T47D (cell line): ENCODE measurements at regions not wholly inside any gene's neighbourhood (a gene's known extent, or its start where the extent isn't known, plus 50 kb on each side); places are given as distances from the start of the nearest gene placed in this dataset.
"Not testable (repeated sequence)": the region's sequence is repeated elsewhere in the genome, so short reads cannot be mapped to it uniquely, and the experiment has no call there.

Source experiments
- DNase-seq, 2 experiments: peaks; one replicate each; pipeline versions ENCODE4 v3.0.0 to v3.0.0-alpha.2; 2011 to 2012; ENCODE audit warnings: low read depth in 1 of 2, low spot score in 1 of 2
- JUND ChIP-seq: IDR thresholded peaks from 2 replicates; pipeline ENCODE4 v1.6.1; 2012; ENCODE audit warnings: low read depth
- in situ Hi-C: cut with HindIII; loops from 2 replicates; pipeline ENCODE4 v1.10.0; 2016; ENCODE audit warnings: low sequenced_read_pairs, low pct_unique_long_range_greater_than_20kb

DNA sequence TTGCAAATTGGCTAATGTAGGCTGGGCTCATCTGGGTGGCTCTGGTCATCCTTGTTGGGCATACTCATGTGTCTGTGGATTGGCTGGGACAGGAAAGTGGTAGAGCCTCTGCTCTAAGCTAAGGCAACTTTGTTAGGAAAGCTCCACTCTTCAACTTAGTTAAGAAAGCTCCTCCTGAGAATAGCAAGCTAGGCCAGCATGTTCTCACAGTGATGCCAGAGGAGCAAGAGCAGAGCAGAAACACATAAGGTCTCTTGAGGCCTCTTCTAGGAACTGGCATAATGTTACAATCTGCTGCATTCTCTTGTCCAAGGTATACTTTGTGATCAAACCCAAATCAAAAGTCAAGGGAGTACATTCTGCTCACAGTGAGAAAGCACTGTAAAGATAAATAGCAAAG lies 158.6 kb upstream of the RORA start:
- DNase-seq, result no peak
- TF ChIP-seq JUND, result no peak
- in situ Hi-C loops, result no loop called here

DNA sequence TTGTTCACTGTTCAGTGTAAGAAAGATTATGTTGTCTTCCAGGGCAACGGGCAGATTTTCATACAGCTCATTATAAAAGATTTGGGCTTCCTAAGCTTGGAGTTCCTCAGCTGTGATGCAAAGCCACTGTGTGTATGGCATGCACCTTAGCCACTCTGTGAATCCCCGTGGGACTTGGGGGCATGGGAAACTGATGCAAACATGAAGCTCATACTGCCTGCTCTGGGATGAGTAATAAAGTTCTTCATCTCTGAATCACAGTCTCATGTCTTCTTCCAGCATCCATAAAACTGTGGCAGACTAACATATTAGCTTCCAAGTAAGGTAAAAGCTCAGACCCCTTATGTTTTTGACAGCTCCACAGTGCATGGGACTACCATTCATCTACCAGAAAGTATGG lies 154.3 kb upstream of the RORA start:
- no peak for TF ChIP-seq JUND
- no peak for DNase-seq
- in situ Hi-C loops, result no loop called here

DNA sequence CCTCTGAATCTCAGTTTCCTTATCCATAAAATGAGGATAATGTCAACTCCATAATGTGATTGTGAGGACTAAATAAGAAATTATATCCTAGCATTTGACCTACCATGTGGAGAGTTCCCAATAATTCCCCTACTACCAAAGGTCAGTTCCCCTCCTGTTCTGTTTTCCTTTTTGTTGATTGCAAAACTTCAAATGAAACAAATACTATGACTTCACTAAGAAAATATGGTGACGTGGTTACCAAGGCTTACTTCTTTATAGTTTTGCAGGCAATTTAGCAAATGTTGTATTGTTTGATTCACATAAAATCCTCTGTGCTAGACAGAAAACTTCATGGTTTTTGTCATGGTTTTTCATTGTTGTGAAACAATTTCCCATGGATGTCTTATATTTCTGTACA lies 153.8 kb upstream of the RORA start:
- TF ChIP-seq JUND, result no peak
- no peak for DNase-seq
- in situ Hi-C loops, result no loop called here

DNA sequence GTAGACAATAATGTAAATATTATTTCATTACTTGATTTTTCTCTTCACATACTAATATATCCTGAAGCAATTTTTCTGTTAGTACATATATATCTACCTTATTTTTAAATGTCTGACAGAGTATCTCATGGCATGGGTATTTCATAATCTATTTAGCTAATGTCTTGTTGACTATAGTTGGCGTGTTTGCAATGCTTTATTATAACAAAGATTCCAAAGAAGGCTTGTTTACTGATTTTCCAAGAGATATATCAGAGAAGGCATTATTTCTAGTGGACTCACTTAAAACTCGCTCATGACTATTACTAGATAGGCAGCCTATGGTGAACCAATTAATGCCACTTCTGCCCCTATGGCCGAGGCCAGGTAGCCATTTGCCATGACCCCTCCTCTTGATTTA lies 152.4 kb upstream of the RORA start:
- in situ Hi-C loops, result no loop called here
- no peak for TF ChIP-seq JUND
- DNase-seq, result no peak

DNA sequence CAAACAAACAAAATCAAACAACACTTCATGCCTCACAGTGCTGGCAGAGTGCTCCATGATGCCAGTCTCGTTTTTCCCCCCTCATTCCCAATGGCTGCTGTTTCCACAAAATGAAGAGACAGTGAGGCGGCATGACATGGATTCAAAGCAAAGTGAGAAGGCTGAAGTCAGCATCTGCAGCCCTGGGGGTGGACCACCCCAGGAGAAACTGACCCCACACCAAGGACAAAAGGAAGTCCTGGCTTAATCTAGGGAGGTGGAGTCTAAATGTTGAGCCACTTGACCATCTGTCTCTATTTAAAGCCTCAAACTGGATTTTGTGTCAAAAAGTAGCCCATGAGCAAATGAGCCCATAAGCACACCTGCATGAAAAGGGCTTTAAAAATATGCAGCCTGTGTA lies 151.2 kb upstream of the RORA start:
- in situ Hi-C loops, result no loop called here
- DNase-seq, result no peak
- no peak for TF ChIP-seq JUND

DNA sequence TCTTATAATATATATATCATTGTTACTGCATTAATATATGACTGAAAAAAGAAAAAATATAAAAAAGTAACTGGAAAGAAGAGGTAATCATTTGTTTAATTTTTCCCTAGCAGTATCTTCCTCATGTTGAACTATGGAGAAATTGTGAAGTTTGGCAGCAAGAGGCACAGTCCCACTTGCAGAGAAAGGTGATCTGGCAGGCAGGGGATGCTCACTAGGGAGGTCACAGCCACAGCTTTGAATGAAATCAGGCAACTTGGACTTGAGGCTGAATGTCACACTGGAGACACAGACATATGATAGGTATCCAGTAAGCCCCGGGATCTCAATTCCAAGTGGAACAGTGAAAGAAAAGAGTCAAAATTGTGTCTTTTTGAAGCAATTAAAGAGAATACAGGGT lies 149.9 kb upstream of the RORA start:
- no peak for TF ChIP-seq JUND
- DNase-seq, result no peak
- in situ Hi-C loops, result no loop called here

DNA sequence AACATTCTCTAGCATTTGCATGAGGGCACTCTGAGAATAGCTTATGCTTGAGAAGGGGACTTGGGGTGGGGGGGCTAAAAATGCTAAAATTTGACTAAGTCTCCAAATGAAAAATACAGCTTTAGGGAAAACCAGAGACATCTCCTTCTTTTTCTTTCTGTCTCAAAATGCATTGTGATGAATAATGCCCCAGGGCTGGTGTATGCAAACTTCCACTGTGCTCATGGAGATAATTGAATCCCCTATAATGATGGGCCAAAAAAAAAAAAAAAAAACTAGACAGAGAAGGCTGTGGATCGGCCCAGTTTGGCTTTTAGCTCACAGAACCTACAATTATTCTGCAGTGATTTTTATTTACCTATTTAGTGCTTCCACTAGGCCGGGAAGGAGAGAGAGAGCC lies 147.9 kb upstream of the RORA start:
- in situ Hi-C loops, result no loop called here
- DNase-seq, result no peak
- no peak for TF ChIP-seq JUND

DNA sequence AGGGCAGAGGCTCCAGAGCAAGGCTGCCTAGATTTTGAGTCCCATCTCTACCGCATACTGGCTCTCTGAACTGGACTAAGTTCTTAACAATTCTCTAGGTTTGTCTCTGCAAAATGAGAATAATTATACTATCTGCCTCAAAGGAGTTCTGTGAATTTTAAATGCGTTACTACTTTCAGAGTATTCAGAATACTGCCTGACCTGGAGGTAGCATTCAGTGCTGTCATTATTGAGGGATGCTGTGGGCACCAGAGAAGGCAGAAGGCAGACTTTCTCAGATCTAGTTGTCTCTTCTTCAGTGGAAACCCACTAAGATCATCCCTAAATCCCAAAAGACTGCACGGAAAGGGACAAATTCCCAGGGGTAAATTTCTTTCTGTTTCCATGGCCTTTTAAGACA lies 147.4 kb upstream of the RORA start:
- DNase-seq, result no peak
- no peak for TF ChIP-seq JUND
- in situ Hi-C loops, result no loop called here

DNA sequence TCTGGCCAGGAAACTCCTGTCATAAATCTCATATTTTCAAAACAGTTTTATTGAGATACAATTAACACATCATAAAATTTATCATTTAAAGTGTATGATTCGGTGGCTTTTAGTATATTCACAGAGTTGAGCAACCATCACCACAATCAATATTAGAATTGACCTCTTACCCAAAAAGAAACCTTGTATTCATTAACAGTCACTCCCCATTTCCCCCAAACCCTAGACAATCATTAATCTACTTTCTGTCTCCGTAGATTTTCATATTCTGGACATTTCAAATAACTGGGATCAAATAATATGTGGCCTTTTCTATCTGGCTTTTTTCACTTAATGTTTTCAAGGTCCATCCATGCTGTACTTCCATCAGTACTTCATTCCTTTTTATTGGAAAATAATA lies 145.7 kb upstream of the RORA start:
- no peak for TF ChIP-seq JUND
- in situ Hi-C loops, result no loop called here
- DNase-seq, result no peak

DNA sequence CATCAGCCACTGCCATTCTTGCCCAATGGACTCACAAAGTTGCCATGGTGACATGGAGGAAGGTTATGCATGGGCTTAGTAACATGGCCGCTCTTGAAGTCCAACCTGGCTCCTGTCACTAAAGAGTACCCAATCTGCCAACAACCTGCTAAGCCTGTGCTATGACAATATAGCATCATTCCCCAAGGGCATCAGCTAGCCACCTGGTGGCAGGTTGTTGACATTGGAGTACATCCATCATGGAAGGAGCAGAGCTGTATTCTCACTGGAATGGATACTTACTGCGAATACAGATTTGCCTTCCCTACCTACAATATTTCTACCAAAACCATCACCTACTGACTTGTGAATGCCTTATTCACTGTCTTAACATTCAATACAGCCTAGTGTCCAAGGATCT lies 138.9 kb upstream of the RORA start:
- TF ChIP-seq JUND, result no peak
- in situ Hi-C loops, result no loop called here
- DNase-seq, result peak in 1 of 2 experiments; percentile 55

DNA sequence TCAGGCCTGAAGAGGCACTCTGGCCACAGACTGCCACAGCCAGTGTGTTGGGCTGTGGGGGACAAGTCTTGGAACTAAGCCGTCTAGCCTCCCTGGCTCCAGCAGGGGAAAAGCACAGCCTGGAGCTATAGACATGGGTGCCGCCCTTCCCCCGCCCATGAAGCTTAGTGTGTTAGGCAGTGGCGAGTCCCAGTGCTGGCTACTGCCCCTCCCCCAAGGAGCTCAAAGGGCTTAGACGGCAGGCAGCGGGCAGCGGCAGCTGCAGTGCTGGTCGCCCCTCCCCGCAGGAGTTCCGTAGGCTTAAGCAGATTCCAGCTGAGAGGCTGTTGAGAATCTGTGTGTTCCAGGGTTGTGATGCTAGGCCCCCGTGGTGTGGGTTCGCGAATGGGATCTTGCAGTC lies 135.8 kb upstream of the RORA start:
- in situ Hi-C loops, result no loop called here
- no peak for DNase-seq
- TF ChIP-seq JUND, result no peak

DNA sequence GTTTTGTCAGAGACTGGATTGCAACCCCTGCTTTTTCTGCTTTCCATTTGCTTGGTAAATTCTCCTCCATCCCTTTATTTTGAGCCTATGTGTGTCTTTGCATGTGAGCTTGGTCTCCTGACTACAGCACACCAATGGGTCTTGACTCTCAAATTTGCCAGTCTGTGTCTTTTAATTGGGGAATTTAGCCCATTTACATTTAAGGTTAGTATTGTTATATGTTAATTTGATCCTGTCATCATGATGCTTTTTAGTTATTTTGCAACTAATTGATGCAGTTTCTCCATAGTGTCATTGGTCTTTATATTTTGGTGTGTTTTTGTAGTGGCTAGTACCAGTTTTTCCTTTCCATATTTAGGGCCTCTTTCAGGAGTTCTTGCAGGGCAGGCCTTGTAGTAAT lies 133.8 kb upstream of the RORA start:
- DNase-seq, in situ Hi-C loops: not testable (repeated sequence)

DNA sequence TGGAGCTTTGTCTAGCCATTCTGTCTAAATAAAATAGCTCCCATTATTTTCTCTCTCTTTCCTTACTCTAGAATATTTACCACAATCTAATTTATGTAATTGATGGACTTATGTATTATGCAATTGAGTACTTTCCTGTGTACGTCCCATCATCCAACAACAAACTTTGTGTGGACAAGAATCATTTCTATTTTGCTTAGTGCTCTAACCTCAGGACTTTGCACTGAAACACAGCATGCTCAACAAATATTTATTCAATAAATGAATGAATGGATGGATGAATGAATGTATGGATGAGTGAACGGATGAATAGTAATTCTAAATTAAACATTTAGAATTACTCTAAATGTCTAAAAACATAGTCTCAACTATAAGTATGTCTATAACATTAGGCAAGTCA lies 115.2 kb upstream of the RORA start:
- no peak for TF ChIP-seq JUND
- no peak for DNase-seq
- in situ Hi-C loops, result no loop called here

DNA sequence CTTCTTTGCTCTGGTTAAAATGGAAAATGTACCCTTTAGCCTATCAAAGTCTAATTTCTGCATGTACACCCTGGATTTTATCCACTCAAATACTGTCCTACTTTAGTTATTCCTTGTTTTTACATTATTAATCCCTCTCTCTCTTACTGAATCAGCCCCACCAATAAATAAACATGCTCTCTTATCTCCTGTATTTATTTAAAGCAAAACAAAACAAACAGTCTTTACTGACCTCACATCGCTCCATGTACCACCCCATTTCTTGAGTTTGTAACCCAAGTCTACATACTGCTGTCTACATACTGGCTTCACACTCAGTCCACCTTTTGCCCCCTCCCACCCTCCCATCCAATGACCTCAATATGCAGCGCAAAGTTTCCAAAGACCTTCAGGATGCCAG lies 113.3 kb upstream of the RORA start:
- no peak for DNase-seq
- no peak for TF ChIP-seq JUND
- in situ Hi-C loops, result no loop called here

DNA sequence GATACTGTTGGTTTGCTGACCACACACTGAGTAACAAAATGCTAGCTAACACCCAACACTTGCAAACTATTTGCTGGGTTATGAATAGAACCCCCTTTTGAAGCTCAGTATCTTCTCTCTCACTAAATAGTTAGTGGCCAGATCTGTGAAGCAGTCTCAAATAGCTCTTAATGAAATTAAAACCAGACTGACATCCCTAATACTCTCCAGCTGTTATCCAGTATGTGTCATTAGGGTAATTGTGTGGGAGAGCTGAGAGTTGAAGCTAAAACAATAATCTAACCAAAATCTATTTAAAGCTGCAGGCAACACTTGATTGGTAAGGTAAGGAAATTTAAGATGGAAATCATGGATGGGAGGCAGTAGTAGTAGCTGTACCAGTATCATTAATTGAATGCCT lies 110.4 kb upstream of the RORA start:
- no peak for DNase-seq
- TF ChIP-seq JUND, result no peak
- in situ Hi-C loops, result no loop called here
